HCT116 (cell line): ENCODE measurements at regions not wholly inside any gene's neighbourhood (a gene's known extent, or its start where the extent isn't known, plus 50 kb on each side); places are given as distances from the start of the nearest gene placed in this dataset.

Source experiments
- ATAC-seq: fragments of 200-7000 bp; cut with Tn5 transposase; 2 replicates; pipeline ENCODE4 v1.9.1; 2020; ENCODE audit warnings: mild to moderate bottlenecking, moderate library complexity
- BruUV-seq: library from RNA; stranded (reverse); fragments of 400-500 nt; replicated peaks from 2 replicates; lab custom pipeline; 2021; lab: Mats Ljungman, UMichigan
- CTCF ChIA-PET: fragments of 300-600 bp; sonication (Branson Sonifier 250); formaldehyde crosslinking; loops from one replicate; lab custom pipeline; 2021; ENCODE audit warnings: antibody characterized with exemption; lab: Charles Lee
- POLR2A ChIA-PET: fragments of 300-600, 350-600 bp; sonication (Branson Sonifier 250); formaldehyde crosslinking; loops from one replicate; lab custom pipeline; 2021; ENCODE audit warnings: antibody characterized with exemption; lab: Charles Lee
- RAD21 ChIA-PET, 2 experiments: fragments of 300-600 bp; sonication (Branson Sonifier 250); formaldehyde crosslinking; loops; one replicate each; lab custom pipeline; 2023; ENCODE audit warnings: low total read pairs in 2 of 2; ENCODE audit not compliant: uncharacterized antibody in 2 of 2, unreplicated experiment in 2 of 2, low non-redundant PET in 1 of 2; lab: Charles Lee
- DNase-seq: peaks from one replicate; pipeline ENCODE4 v3.0.0-alpha.2; 2010; ENCODE audit warnings: low read depth, low spot score
- H2AFZ ChIP-seq: fragments of 200-600 bp; shearing (Covaris generic), sonication (generic); 2 replicates; pipeline ENCODE4 v1.6.1; 2017; ENCODE audit warnings: low read depth, mixed run types, mixed read lengths, antibody characterized with exemption, low read length; ENCODE audit not compliant: poor library complexity, severe bottlenecking
- H3K27ac ChIP-seq: 2 replicates; pipeline ENCODE4 v1.5.1; 2012; ENCODE audit warnings: low read depth, low read length
- H3K27me3 ChIP-seq: fragments of 200-600 bp; sonication (generic); 2 replicates; pipeline ENCODE4 v1.6.1; 2016; ENCODE audit warnings: mixed run types, low read length, mixed read lengths; ENCODE audit not compliant: insufficient read depth
- H3K36me3 ChIP-seq, 2 experiments: fragments of 200-500 bp in 1 of 2; fragments of 200-600 bp in 1 of 2; sonication (Bioruptor generic) in 1 of 2; sonication (generic) in 1 of 2; 2 replicates each; pipeline versions ENCODE4 v1.5.1 to v1.6.1; 2014 to 2016; ENCODE audit warnings: low read length in 2 of 2, inconsistent platforms in 1 of 2, mixed read lengths in 1 of 2, mixed run types in 1 of 2; ENCODE audit not compliant: insufficient read depth in 2 of 2, control insufficient read depth in 1 of 2
- H3K4me1 ChIP-seq, 2 experiments: fragments of 200-600 bp in 1 of 2; sonication (generic) in 1 of 2; 2 replicates each; pipeline versions ENCODE4 v1.5.1 to v1.6.1; 2012 to 2017; ENCODE audit warnings: low read length in 2 of 2, inconsistent platforms in 1 of 2, mild to moderate bottlenecking in 1 of 2, mixed read lengths in 1 of 2, mixed run types in 1 of 2, moderate library complexity in 1 of 2; ENCODE audit not compliant: insufficient read depth in 2 of 2, control insufficient read depth in 1 of 2
- H3K4me2 ChIP-seq: fragments of 200-600 bp; sonication (generic); 2 replicates; pipeline ENCODE4 v1.6.1; 2017; ENCODE audit warnings: mixed run types, low read length, mixed read lengths
- H3K4me3 ChIP-seq, 2 experiments: fragments of 200-600 bp in 1 of 2; sonication (generic) in 1 of 2; replicated peaks in 1 of 2; 2 replicates each; pipeline ENCODE4 v1.5.1; 2011 to 2016; ENCODE audit warnings: low read length in 2 of 2, control low read depth in 1 of 2, low read depth in 1 of 2, mild to moderate bottlenecking in 1 of 2, mixed read lengths in 1 of 2, mixed run types in 1 of 2
- H3K79me2 ChIP-seq: fragments of 200-600 bp; sonication (generic); 2 replicates; pipeline ENCODE4 v1.6.1; 2017; ENCODE audit warnings: mild to moderate bottlenecking, mixed run types, low read length, moderate library complexity, mixed read lengths; ENCODE audit not compliant: insufficient read depth
- H3K9ac ChIP-seq: fragments of 200-600 bp; sonication (generic); 2 replicates; pipeline ENCODE4 v1.6.1; 2016; ENCODE audit warnings: low read length, mixed read lengths
- H3K9me2 ChIP-seq: fragments of 200-600 bp; sonication (generic), shearing (Covaris generic); 2 replicates; pipeline ENCODE4 v1.6.1; 2017; ENCODE audit warnings: mixed run types, mild to moderate bottlenecking, moderate library complexity; ENCODE audit not compliant: insufficient read depth
- H3K9me3 ChIP-seq, 2 experiments: fragments of 200-500 bp in 1 of 2; fragments of 200-600 bp in 1 of 2; sonication (Bioruptor generic) in 1 of 2; sonication (generic) in 1 of 2; 2 replicates each; pipeline ENCODE4 v1.6.1; 2014 to 2017; ENCODE audit warnings: low read length in 2 of 2, mixed read lengths in 2 of 2, inconsistent platforms in 1 of 2, low read depth in 1 of 2, mild to moderate bottlenecking in 1 of 2, mixed run types in 1 of 2, moderate library complexity in 1 of 2; ENCODE audit not compliant: control insufficient read depth in 1 of 2, insufficient read depth in 1 of 2
- H4K20me1 ChIP-seq: fragments of 200-600 bp; sonication (generic), shearing (Covaris generic); 2 replicates; pipeline ENCODE4 v1.6.1; 2017; ENCODE audit warnings: mixed run types, mild to moderate bottlenecking, moderate library complexity; ENCODE audit not compliant: insufficient read depth
- CBX3 ChIP-seq: IDR thresholded peaks from 2 replicates; pipeline ENCODE4 v1.6.1; 2012; ENCODE audit warnings: low read depth
- ELF1 ChIP-seq: IDR thresholded peaks from 2 replicates; pipeline ENCODE4 v1.6.1; 2012; ENCODE audit warnings: low read depth, borderline replicate concordance
- EZH2 ChIP-seq: fragments of 200-600 bp; sonication (generic); IDR thresholded peaks from 2 replicates; pipeline ENCODE4 v1.6.1; 2017; ENCODE audit warnings: antibody characterized with exemption, mixed run types
- EZH2phosphoT487 ChIP-seq: fragments of 200-600 bp; IDR thresholded peaks from 2 replicates; pipeline ENCODE4 v1.6.1; 2018; ENCODE audit warnings: antibody characterized with exemption, borderline replicate concordance
- JUND ChIP-seq: IDR thresholded peaks from 2 replicates; pipeline ENCODE4 v1.6.1; 2012
- POLR2A ChIP-seq: IDR thresholded peaks from 2 replicates; pipeline ENCODE4 v1.7.0; 2011; ENCODE audit warnings: borderline replicate concordance; ENCODE audit not compliant: insufficient read depth, insufficient read length; ENCODE audit errors: extremely low read depth
- POLR2AphosphoS5 ChIP-seq: IDR thresholded peaks from 2 replicates; pipeline ENCODE4 v1.6.1; 2011; ENCODE audit warnings: mild to moderate bottlenecking, low read depth, low read length, moderate library complexity
- SIN3A ChIP-seq: IDR thresholded peaks from 2 replicates; pipeline ENCODE4 v1.6.1; 2012; ENCODE audit warnings: low read depth
- SP1 ChIP-seq: IDR thresholded peaks from 2 replicates; pipeline ENCODE4 v1.6.1; 2012; ENCODE audit warnings: low read depth
- SRF ChIP-seq: IDR thresholded peaks from 2 replicates; pipeline ENCODE4 v1.6.1; 2012; ENCODE audit warnings: low read depth
- TCF7L2 ChIP-seq: IDR thresholded peaks from 2 replicates; pipeline ENCODE4 v1.7.0; 2011; ENCODE audit warnings: borderline replicate concordance, inconsistent platforms; ENCODE audit not compliant: insufficient read depth, insufficient read length; ENCODE audit errors: extremely low read depth
- ZFX ChIP-seq: fragments of 450-650 bp; IDR thresholded peaks from 2 replicates; pipeline ENCODE4 v1.6.1; 2017
- ZNF274 ChIP-seq: fragments of 200-500 bp; sonication (Bioruptor generic); IDR thresholded peaks from 2 replicates; pipeline ENCODE4 v1.6.1; 2014; ENCODE audit warnings: mild to moderate bottlenecking, low read depth, low read length, inconsistent platforms
- intact Hi-C: fragments of 100-400 bp; cut with micrococcal nuclease; formaldehyde crosslinking; loops from 2 replicates; pipeline ENCODE4 v1.10.0; 2022
- TF ChIP-seq, protein P1 (sequence below): IDR thresholded peaks from 2 replicates; pipeline ENCODE4 v1.6.1; 2012
- TF ChIP-seq, protein P2 (sequence below): IDR thresholded peaks from 2 replicates; pipeline ENCODE4 v1.6.1; 2012
- TF ChIP-seq, protein P3 (sequence below): IDR thresholded peaks from 2 replicates; pipeline ENCODE4 v1.6.1; 2012; ENCODE audit warnings: low read depth
- TF ChIP-seq, protein P4 (sequence below): IDR thresholded peaks from 2 replicates; pipeline ENCODE4 v1.6.1; 2011; ENCODE audit warnings: mild to moderate bottlenecking, low read length, moderate library complexity; ENCODE audit not compliant: insufficient replicate concordance; ENCODE audit errors: extremely low read depth
- TF ChIP-seq, protein P5 (sequence below), 3 experiments: fragments of 200-600 bp in 1 of 3; sonication (generic) in 1 of 3; IDR thresholded peaks in 2 of 3; conservative IDR thresholded peaks in 1 of 3; 2 replicates each; pipeline ENCODE4 v1.5.1; 2012 to 2017; ENCODE audit warnings: low read depth in 2 of 3, low read length in 2 of 3, antibody characterized with exemption in 1 of 3, borderline replicate concordance in 1 of 3, control low read depth in 1 of 3, mild to moderate bottlenecking in 1 of 3, mixed read lengths in 1 of 3, mixed run types in 1 of 3, moderate library complexity in 1 of 3; ENCODE audit not compliant: insufficient read depth in 1 of 3

DNA sequence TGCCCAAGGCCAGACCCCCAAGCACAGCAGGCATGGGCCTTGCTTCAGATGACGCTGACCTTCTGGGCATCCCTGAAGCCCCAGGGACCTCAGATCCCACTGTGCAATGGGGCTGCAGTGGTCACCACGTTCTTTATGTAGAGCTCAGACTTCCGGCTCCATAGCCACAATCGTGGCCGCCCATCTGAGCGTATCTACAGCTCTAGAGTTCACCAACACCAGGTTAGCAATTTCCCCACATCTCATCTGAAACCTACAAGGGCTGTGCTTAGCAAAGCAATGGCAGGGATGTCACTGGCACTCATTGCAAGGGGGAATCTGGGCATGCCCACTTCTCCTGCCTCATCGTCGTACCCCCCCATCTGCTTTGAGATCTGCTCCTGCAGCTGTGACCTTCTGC lies 384.4 kb upstream of the TSHZ3 start (continued):
- TF ChIP-seq, protein P1, sequence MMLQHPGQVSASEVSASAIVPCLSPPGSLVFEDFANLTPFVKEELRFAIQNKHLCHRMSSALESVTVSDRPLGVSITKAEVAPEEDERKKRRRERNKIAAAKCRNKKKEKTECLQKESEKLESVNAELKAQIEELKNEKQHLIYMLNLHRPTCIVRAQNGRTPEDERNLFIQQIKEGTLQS, result no peak
- TF ChIP-seq JUND (no peak), POLR2AphosphoS5 (no peak), SRF (no peak), ZNF274 (no peak), POLR2A (no peak), EZH2phosphoT487 (no peak), EZH2 (no peak)

DNA sequence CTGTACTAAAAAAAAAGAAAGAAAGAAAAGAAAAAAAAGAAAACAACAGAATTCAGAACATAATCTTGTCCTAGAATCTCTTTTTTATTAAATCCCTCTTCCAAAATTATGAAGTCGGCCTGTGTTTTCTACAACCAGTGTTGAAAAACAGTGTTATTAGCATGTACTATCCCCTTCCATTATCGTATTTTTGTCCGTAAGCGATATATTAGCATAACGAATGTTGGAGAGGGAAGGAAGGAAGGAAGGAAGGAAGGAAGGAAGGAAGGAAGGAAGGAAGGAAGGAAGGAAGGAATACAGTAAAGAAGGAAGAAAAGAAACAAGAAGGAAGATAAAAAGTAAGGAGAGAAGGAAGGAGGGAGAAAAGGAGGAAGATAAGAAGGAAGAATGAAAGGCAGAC lies 393.0 kb upstream of the TSHZ3 start:
- intact Hi-C loops, result no loop called here
- Histone ChIP-seq H3K4me3 (no peak overlapping the region), H3K9me2 (no peaks in the 10 kb centered on the region), H4K20me1 (no peaks in the 10 kb centered on the region), H2AFZ (no peak overlapping the region), H3K9ac (no peak overlapping the region), H3K36me3 (no peaks in the 10 kb centered on the region), H3K27ac (no peak overlapping the region), H3K27me3 (no peaks in the 10 kb centered on the region), H3K4me1 (no peaks in the 10 kb centered on the region), H3K4me2 (no peak overlapping the region), H3K79me2 (no peaks in the 10 kb centered on the region), H3K9me3 (peaks cover 12 to 23% of the 10 kb centered on the region in 2 experiments; a peak in 2 of 4 replicates)
- DNase-seq, result no peak
- ATAC-seq, result no peak
- CTCF ChIA-PET, result no interaction called here
- RAD21 ChIA-PET, result no interaction called here
- BruUV-seq, result no TSS peak
- POLR2A ChIA-PET, result no interaction called here
- TF ChIP-seq SIN3A (no peak), SP1 (no peak), TCF7L2 (no peak), POLR2AphosphoS5 (no peak), JUND (no peak), SRF (no peak), CBX3 (no peak), ZFX (no peak), ZNF274 (no peak), EZH2 (no peak), ELF1 (no peak)
- TF ChIP-seq, protein P2, sequence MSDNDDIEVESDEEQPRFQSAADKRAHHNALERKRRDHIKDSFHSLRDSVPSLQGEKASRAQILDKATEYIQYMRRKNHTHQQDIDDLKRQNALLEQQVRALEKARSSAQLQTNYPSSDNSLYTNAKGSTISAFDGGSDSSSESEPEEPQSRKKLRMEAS, result no peak
- TF ChIP-seq, protein P3, sequence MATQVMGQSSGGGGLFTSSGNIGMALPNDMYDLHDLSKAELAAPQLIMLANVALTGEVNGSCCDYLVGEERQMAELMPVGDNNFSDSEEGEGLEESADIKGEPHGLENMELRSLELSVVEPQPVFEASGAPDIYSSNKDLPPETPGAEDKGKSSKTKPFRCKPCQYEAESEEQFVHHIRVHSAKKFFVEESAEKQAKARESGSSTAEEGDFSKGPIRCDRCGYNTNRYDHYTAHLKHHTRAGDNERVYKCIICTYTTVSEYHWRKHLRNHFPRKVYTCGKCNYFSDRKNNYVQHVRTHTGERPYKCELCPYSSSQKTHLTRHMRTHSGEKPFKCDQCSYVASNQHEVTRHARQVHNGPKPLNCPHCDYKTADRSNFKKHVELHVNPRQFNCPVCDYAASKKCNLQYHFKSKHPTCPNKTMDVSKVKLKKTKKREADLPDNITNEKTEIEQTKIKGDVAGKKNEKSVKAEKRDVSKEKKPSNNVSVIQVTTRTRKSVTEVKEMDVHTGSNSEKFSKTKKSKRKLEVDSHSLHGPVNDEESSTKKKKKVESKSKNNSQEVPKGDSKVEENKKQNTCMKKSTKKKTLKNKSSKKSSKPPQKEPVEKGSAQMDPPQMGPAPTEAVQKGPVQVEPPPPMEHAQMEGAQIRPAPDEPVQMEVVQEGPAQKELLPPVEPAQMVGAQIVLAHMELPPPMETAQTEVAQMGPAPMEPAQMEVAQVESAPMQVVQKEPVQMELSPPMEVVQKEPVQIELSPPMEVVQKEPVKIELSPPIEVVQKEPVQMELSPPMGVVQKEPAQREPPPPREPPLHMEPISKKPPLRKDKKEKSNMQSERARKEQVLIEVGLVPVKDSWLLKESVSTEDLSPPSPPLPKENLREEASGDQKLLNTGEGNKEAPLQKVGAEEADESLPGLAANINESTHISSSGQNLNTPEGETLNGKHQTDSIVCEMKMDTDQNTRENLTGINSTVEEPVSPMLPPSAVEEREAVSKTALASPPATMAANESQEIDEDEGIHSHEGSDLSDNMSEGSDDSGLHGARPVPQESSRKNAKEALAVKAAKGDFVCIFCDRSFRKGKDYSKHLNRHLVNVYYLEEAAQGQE, result no peak
- TF ChIP-seq, protein P4, sequence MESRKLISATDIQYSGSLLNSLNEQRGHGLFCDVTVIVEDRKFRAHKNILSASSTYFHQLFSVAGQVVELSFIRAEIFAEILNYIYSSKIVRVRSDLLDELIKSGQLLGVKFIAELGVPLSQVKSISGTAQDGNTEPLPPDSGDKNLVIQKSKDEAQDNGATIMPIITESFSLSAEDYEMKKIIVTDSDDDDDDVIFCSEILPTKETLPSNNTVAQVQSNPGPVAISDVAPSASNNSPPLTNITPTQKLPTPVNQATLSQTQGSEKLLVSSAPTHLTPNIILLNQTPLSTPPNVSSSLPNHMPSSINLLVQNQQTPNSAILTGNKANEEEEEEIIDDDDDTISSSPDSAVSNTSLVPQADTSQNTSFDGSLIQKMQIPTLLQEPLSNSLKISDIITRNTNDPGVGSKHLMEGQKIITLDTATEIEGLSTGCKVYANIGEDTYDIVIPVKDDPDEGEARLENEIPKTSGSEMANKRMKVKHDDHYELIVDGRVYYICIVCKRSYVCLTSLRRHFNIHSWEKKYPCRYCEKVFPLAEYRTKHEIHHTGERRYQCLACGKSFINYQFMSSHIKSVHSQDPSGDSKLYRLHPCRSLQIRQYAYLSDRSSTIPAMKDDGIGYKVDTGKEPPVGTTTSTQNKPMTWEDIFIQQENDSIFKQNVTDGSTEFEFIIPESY, result no peak
- TF ChIP-seq, protein P5, sequence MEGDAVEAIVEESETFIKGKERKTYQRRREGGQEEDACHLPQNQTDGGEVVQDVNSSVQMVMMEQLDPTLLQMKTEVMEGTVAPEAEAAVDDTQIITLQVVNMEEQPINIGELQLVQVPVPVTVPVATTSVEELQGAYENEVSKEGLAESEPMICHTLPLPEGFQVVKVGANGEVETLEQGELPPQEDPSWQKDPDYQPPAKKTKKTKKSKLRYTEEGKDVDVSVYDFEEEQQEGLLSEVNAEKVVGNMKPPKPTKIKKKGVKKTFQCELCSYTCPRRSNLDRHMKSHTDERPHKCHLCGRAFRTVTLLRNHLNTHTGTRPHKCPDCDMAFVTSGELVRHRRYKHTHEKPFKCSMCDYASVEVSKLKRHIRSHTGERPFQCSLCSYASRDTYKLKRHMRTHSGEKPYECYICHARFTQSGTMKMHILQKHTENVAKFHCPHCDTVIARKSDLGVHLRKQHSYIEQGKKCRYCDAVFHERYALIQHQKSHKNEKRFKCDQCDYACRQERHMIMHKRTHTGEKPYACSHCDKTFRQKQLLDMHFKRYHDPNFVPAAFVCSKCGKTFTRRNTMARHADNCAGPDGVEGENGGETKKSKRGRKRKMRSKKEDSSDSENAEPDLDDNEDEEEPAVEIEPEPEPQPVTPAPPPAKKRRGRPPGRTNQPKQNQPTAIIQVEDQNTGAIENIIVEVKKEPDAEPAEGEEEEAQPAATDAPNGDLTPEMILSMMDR (IDR thresholded peaks at IDR 0.05 in 2 of 3, conservative IDR thresholded peaks at IDR 0.05 in 1 of 3; ENCODE audit: borderline replicate concordance in 1 of 3, insufficient read depth in 1 of 3, low read depth in 2 of 3, low read length in 2 of 3), result no peak
- TF ChIP-seq, protein P1, result no peak
